T-helper 17 cell (primary cell): ENCODE measurements at regions not wholly inside any gene's neighbourhood (a gene's known extent, or its start where the extent isn't known, plus 50 kb on each side); places are given as distances from the start of the nearest gene placed in this dataset.
"Not testable (repeated sequence)": the region's sequence is repeated elsewhere in the genome, so short reads cannot be mapped to it uniquely, and the experiment has no call there.

ENCODE experiments used
- ATAC-seq: fragments of 150-1000 bp; cut with Tn5 transposase; 2 replicates; pipeline ENCODE4 v1.10.0; 2021; ENCODE audit warnings: mild to moderate bottlenecking, moderate library complexity
- DNase-seq, 3 donors: peaks; one replicate each; pipeline versions ENCODE4 v3.0.0 to v3.0.0-alpha.2; 2020 to 2021
- H3K9me3 ChIP-seq: one replicate; pipeline ENCODE4 v1.7.0; 2013; ENCODE audit warnings: low read length, mild to moderate bottlenecking; ENCODE audit not compliant: control insufficient read depth, poor library complexity, severe bottlenecking
- H3K27ac Mint-ChIP-seq: one replicate; pipeline ENCODE4 v1.8.0; 2022; ENCODE audit warnings: mild to moderate bottlenecking, moderate library complexity, mixed read lengths
- H3K27me3 Mint-ChIP-seq: one replicate; pipeline ENCODE4 v1.8.0; 2022; ENCODE audit warnings: mixed read lengths
- H3K36me3 Mint-ChIP-seq: one replicate; pipeline ENCODE4 v1.8.0; 2022; ENCODE audit warnings: low read depth, mixed read lengths
- H3K4me1 Mint-ChIP-seq: one replicate; pipeline ENCODE4 v1.8.0; 2022; ENCODE audit warnings: mild to moderate bottlenecking, mixed read lengths
- H3K4me3 Mint-ChIP-seq: one replicate; pipeline ENCODE4 v1.8.0; 2022; ENCODE audit warnings: mild to moderate bottlenecking, moderate library complexity, mixed read lengths

- not testable (repeated sequence) for DNase-seq, H3K9me3 ChIP-seq, H3K27me3 Mint-ChIP-seq, H3K27ac Mint-ChIP-seq, H3K4me1 Mint-ChIP-seq, H3K36me3 Mint-ChIP-seq, ATAC-seq, H3K4me3 Mint-ChIP-seq
These were observed 106.4 kb downstream of the SHOX start for GRCh38 chrX:737021-737420.

GRCh38 chrX:734362-734761 lies 103.8 kb downstream of the SHOX start:
- Mint-ChIP-seq H3K36me3 (no peaks in the 10 kb centered on the region), H3K27ac (no peak overlapping the region), H3K4me3 (no peak overlapping the region), H3K27me3 (no peaks in the 10 kb centered on the region), H3K4me1 (no peaks in the 10 kb centered on the region)
- no peaks in the 10 kb centered on the region for H3K9me3 ChIP-seq
- no peak for DNase-seq
- no peak for ATAC-seq

GRCh38 chrX:733961-734360 lies 103.4 kb downstream of the SHOX start:
- H3K9me3 ChIP-seq = no peaks in the 10 kb centered on the region
- no peaks in the 10 kb centered on the region for H3K4me1 Mint-ChIP-seq
- no peak overlapping the region for H3K27ac Mint-ChIP-seq
- no peaks in the 10 kb centered on the region for H3K27me3 Mint-ChIP-seq
- H3K36me3 Mint-ChIP-seq = no peaks in the 10 kb centered on the region
- ATAC-seq = no peak
- no peak overlapping the region for H3K4me3 Mint-ChIP-seq
- DNase-seq = no peak

GRCh38 chrX:729583-730409 lies 99.2 kb downstream of the SHOX start:
- ATAC-seq (no peak), DNase-seq (no peak)
- Mint-ChIP-seq H3K4me3 (no peak overlapping the region), H3K36me3 (no peaks in the 10 kb centered on the region), H3K4me1 (no peaks in the 10 kb centered on the region), H3K27me3 (no peaks in the 10 kb centered on the region), H3K27ac (no peak overlapping the region)
- no peaks in the 10 kb centered on the region for H3K9me3 ChIP-seq

DNA sequence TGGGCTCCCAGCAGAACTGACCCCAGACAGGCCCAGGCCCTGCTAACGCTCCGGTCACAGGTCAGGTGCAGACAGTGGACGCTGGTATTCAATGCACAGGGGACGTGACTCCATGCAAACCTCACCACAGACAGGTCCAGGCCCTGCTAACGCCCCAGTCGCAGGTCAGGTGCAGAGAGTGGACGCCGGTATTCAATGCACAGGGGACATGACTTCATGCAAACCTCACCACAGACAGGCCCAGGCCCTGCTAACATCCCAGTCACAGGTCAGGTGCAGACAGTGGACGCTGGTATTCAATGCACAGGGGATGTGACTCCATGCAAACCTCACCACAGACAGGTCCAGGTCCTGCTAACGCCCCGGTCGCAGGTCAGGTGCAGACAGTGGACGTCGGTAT lies 98.5 kb downstream of the SHOX start:
- not testable (repeated sequence) for H3K4me1 Mint-ChIP-seq, H3K36me3 Mint-ChIP-seq, H3K9me3 ChIP-seq, ATAC-seq, H3K27ac Mint-ChIP-seq, H3K4me3 Mint-ChIP-seq, DNase-seq, H3K27me3 Mint-ChIP-seq

DNA sequence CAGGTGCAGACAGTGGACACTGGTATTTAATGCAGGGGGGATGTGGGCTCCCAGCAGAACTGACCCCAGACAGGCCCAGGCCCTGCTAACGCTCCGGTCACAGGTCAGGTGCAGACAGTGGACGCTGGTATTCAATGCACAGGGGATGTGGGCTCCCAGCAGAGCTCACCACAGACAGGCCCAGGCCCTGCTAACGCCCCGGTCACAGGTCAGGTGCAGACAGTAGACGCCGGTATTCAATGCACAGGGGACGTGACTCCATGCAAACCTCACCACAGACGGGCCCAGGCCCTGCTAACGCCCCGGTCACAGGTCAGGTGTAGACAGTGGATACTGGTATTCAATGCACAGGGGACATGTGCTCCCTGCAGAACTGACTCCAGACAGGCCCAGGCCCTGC lies 98.0 kb downstream of the SHOX start:
- not testable (repeated sequence) for H3K4me3 Mint-ChIP-seq

DNA sequence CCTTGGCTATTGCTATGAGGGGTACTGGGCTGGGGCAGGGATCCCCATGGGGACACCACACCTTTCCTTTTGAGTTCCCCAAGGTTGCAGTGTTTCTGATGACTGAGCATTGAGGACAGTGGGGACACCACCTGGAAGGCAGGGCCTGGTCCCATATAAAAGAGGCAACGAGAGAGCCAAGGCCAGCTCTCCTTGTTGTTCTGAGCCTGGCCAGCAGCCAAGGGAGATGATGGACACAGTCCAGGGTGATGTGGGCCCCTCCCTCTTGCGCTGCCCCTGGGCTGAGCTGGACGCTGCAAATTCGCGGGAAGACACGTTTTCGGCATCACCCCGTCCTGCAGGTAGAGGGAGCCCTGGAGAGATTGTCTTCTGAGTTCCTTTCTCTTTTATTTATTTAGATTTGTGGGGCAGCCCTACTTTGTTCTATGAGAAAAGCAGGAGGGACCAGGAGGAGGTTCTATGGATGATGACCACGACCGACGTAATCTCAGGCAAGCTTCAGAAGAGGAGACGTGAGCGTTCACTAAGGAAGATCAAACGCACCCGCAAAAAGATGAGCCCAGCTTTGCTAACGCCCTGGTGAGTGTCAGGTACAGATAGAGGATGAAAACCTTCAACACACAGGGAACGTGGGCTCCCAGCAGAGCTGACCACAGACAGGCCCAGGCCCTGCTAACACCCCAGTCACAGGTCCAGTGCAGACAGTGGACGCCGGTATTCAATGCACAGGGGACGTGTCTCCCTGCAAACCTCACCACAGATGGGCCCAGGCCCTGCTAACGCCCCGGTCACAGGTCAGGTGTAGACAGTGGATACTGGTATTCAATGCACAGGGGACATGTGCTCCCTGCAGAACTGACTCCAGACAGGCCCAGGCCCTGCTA lies 97.4 kb downstream of the SHOX start:
- no peaks in the 10 kb centered on the region for H3K9me3 ChIP-seq
- no peaks in the 10 kb centered on the region for H3K36me3 Mint-ChIP-seq
- no peak overlapping the region for H3K27ac Mint-ChIP-seq
- no peaks in the 10 kb centered on the region for H3K27me3 Mint-ChIP-seq
- DNase-seq = no peak
- ATAC-seq = no peak
- no peaks in the 10 kb centered on the region for H3K4me1 Mint-ChIP-seq
- H3K4me3 Mint-ChIP-seq = no peak overlapping the region

More for the DNA sequence above, 98.0 kb downstream of the SHOX start:
- not testable (repeated sequence) for H3K36me3 Mint-ChIP-seq, ATAC-seq, H3K27me3 Mint-ChIP-seq, H3K4me1 Mint-ChIP-seq, H3K9me3 ChIP-seq, H3K27ac Mint-ChIP-seq, DNase-seq

GRCh38 chrX:725971-726370 lies 95.4 kb downstream of the SHOX start:
- H3K27ac Mint-ChIP-seq = no peak overlapping the region
- H3K4me3 Mint-ChIP-seq = no peak overlapping the region
- no peaks in the 10 kb centered on the region for H3K9me3 ChIP-seq
- H3K27me3 Mint-ChIP-seq = no peaks in the 10 kb centered on the region
- H3K4me1 Mint-ChIP-seq = no peaks in the 10 kb centered on the region
- ATAC-seq = no peak
- no peaks in the 10 kb centered on the region for H3K36me3 Mint-ChIP-seq
- no peak for DNase-seq

GRCh38 chrX:724256-724655 lies 93.7 kb downstream of the SHOX start:
- Mint-ChIP-seq H3K4me1 (no peaks in the 10 kb centered on the region), H3K27me3 (no peaks in the 10 kb centered on the region), H3K4me3 (no peak overlapping the region), H3K36me3 (no peaks in the 10 kb centered on the region), H3K27ac (no peak overlapping the region)
- H3K9me3 ChIP-seq = no peaks in the 10 kb centered on the region
- ATAC-seq (no peak), DNase-seq (no peak)

- no peaks in the 10 kb centered on the region for H3K27me3 Mint-ChIP-seq
- no peak for ATAC-seq
- H3K4me3 Mint-ChIP-seq = no peak overlapping the region
- no peaks in the 10 kb centered on the region for H3K4me1 Mint-ChIP-seq
- H3K36me3 Mint-ChIP-seq = no peaks in the 10 kb centered on the region
- no peak overlapping the region for H3K27ac Mint-ChIP-seq
- H3K9me3 ChIP-seq = no peaks in the 10 kb centered on the region
- no peak for DNase-seq
These were observed 93.2 kb downstream of the SHOX start for GRCh38 chrX:723781-724180.

GRCh38 chrX:721354-721753 lies 90.8 kb downstream of the SHOX start:
- Mint-ChIP-seq H3K4me3 (no peak overlapping the region), H3K36me3 (no peaks in the 10 kb centered on the region), H3K27me3 (no peaks in the 10 kb centered on the region), H3K27ac (no peak overlapping the region), H3K4me1 (no peaks in the 10 kb centered on the region)
- DNase-seq = no peak
- no peaks in the 10 kb centered on the region for H3K9me3 ChIP-seq
- no peak for ATAC-seq

GRCh38 chrX:720825-721224 lies 90.2 kb downstream of the SHOX start:
- Mint-ChIP-seq H3K36me3 (no peaks in the 10 kb centered on the region), H3K27me3 (no peaks in the 10 kb centered on the region), H3K27ac (no peak overlapping the region), H3K4me1 (no peaks in the 10 kb centered on the region), H3K4me3 (no peak overlapping the region)
- no peaks in the 10 kb centered on the region for H3K9me3 ChIP-seq
- DNase-seq = no peak
- no peak for ATAC-seq

GRCh38 chrX:720250-720649 lies 89.7 kb downstream of the SHOX start:
- no peak for ATAC-seq
- no peak overlapping the region for H3K4me3 Mint-ChIP-seq
- H3K27me3 Mint-ChIP-seq = no peaks in the 10 kb centered on the region
- no peaks in the 10 kb centered on the region for H3K9me3 ChIP-seq
- no peak for DNase-seq
- H3K36me3 Mint-ChIP-seq = no peaks in the 10 kb centered on the region
- no peak overlapping the region for H3K27ac Mint-ChIP-seq
- H3K4me1 Mint-ChIP-seq = no peaks in the 10 kb centered on the region
